Motor neuron (in vitro differentiated cells): ENCODE measurements at regions not wholly inside any gene's neighbourhood (a gene's known extent, or its start where the extent isn't known, plus 50 kb on each side); places are given as distances from the start of the nearest gene placed in this dataset.

Source experiments
- ATAC-seq, 8 experiments: fragments of 200-7000 bp; cut with Tn5 transposase; replicated peaks in 6 of 8; 2 replicates each; pipeline ENCODE4 v1.8.0; 2021; ENCODE audit warnings: mild to moderate bottlenecking in 8 of 8, moderate library complexity in 8 of 8
- H3K27ac ChIP-seq, 2 donors: fragments of 250-450 bp; sonication (Bioruptor Pico); 2 replicates each; pipeline ENCODE4 v1.9.0; 2021; ENCODE audit warnings: antibody characterized with exemption in 2 of 2, mild to moderate bottlenecking in 2 of 2, moderate library complexity in 1 of 2
- H3K4me1 ChIP-seq, 2 donors: fragments of 250-450 bp; sonication (Bioruptor Pico); replicated peaks in 1 of 2; 2 replicates each; pipeline ENCODE4 v1.6.1; 2021; ENCODE audit warnings: antibody characterized with exemption in 2 of 2, mild to moderate bottlenecking in 2 of 2, moderate library complexity in 1 of 2
- H3K4me3 ChIP-seq, 5 donors: fragments of 250-450 bp; sonication (Bioruptor Pico); 2 replicates each; pipeline ENCODE4 v1.9.0; 2021; ENCODE audit warnings: antibody characterized with exemption in 5 of 5, mild to moderate bottlenecking in 5 of 5, moderate library complexity in 4 of 5
- WGBS, 10 experiments: fragments of 450-650 bp; shearing (Covaris generic); methylation state at CpG; one replicate each; pipeline ENCODE4 v1.0.0; 2022; 5-methylcytosine and 5-hydroxymethylcytosine counted together
- in situ Hi-C, 9 experiments: fragments of 400-800 bp; cut with MboI; loops; one replicate each; pipeline ENCODE4 v1.15.0; 2021; ENCODE audit warnings: low sequenced_read_pairs in 9 of 9, low pct_unique_long_range_greater_than_20kb in 2 of 9; ENCODE audit not compliant: unreplicated experiment in 9 of 9

GRCh38 chr12:130081117-130081805 lies 81.0 kb upstream of the FZD10 start:
- in situ Hi-C loops: no loop called here
- WGBS, 10 experiments: 7 to 100% (median 45%) methylated on average over 2 to 8 of the region's 13 CpGs; no CpG with 5 or more reads in 1 of the 10 experiments
- Histone ChIP-seq H3K4me1 (no peaks in the 10 kb centered on the region), H3K4me3 (no peak overlapping the region), H3K27ac (no peak overlapping the region)
- no peak for ATAC-seq

GRCh38 chr12:130083002-130083401 lies 79.3 kb upstream of the FZD10 start:
- WGBS, 10 experiments: 11 to 100% (median 32%) methylated on average over 1 to 6 of the region's 6 CpGs; no CpG with 5 or more reads in 1 of the 10 experiments
- Histone ChIP-seq H3K4me1 (no peaks in the 10 kb centered on the region), H3K27ac (no peak overlapping the region), H3K4me3 (no peak overlapping the region)
- ATAC-seq: no peak
- in situ Hi-C loops: no loop called here

GRCh38 chr12:130083734-130084133 lies 78.5 kb upstream of the FZD10 start:
- Histone ChIP-seq H3K4me1 (no peaks in the 10 kb centered on the region), H3K27ac (no peak overlapping the region), H3K4me3 (no peak overlapping the region)
- 0 to 80% (median 47%) methylated on average over 1 to 5 of the region's 8 CpGs; no CpG with 5 or more reads in 4 of the 10 experiments for WGBS, 10 experiments
- in situ Hi-C loops: no loop called here
- peak in 2 of 8 experiments; percentile 60 to 81 for ATAC-seq

- Histone ChIP-seq H3K27ac (no peak overlapping the region), H3K4me3 (no peak overlapping the region), H3K4me1 (no peaks in the 10 kb centered on the region)
- in situ Hi-C loops: no loop called here
- peak in 2 of 8 experiments; percentile 18 to 40 for ATAC-seq
- WGBS, 10 experiments: 20 to 100% (median 32%) methylated on average over 1 to 6 of the region's 8 CpGs; no CpG with 5 or more reads in 3 of the 10 experiments
These were observed 77.9 kb upstream of the FZD10 start for GRCh38 chr12:130084359-130084758.

- in situ Hi-C loops: no loop called here
- Histone ChIP-seq H3K27ac (no peak overlapping the region), H3K4me1 (no peaks in the 10 kb centered on the region), H3K4me3 (no peak overlapping the region)
- 0 to 29% (median 20%) methylated on average over 2 to 10 of the region's 11 CpGs; no CpG with 5 or more reads in 3 of the 10 experiments for WGBS, 10 experiments
- peak in 1 of 8 experiments; percentile 23 for ATAC-seq
These were observed 76.0 kb upstream of the FZD10 start for GRCh38 chr12:130086248-130086647.

- 0 to 50% (median 25%) methylated on average over 1 to 8 of the region's 8 CpGs; no CpG with 5 or more reads in 2 of the 10 experiments for WGBS, 10 experiments
- Histone ChIP-seq H3K27ac (no peak overlapping the region), H3K4me3 (no peak overlapping the region), H3K4me1 (no peaks in the 10 kb centered on the region)
- in situ Hi-C loops: no loop called here
- ATAC-seq: peak in 1 of 8 experiments; percentile 86
These were observed 75.5 kb upstream of the FZD10 start for GRCh38 chr12:130086797-130087196.

GRCh38 chr12:130087222-130087621 lies 75.0 kb upstream of the FZD10 start:
- Histone ChIP-seq H3K4me3 (no peak overlapping the region), H3K4me1 (no peaks in the 10 kb centered on the region), H3K27ac (no peak overlapping the region)
- no peak for ATAC-seq
- in situ Hi-C loops: no loop called here
- WGBS, 10 experiments: 19 to 75% (median 58%) methylated on average over 2 to 4 of the region's 11 CpGs; no CpG with 5 or more reads in 3 of the 10 experiments

- H3K27ac ChIP-seq: no peak overlapping the region
- H3K4me3 ChIP-seq: no peak overlapping the region
- 40 to 80% (median 52%) methylated on average over 1 to 8 of the region's 11 CpGs; no CpG with 5 or more reads in 3 of the 10 experiments for WGBS, 10 experiments
- peak in 1 of 8 experiments; percentile 21 for ATAC-seq
- H3K4me1 ChIP-seq: no peaks in the 10 kb centered on the region
- in situ Hi-C loops: no loop called here
These were observed 73.8 kb upstream of the FZD10 start for GRCh38 chr12:130088504-130088903.

GRCh38 chr12:130090542-130090941 lies 71.7 kb upstream of the FZD10 start:
- Histone ChIP-seq H3K4me1 (no peaks in the 10 kb centered on the region), H3K27ac (no peak overlapping the region), H3K4me3 (no peak overlapping the region)
- ATAC-seq: no peak
- 40 to 100% (median 67%) methylated on average over 1 to 2 of the region's 2 CpGs; no CpG with 5 or more reads in 5 of the 10 experiments for WGBS, 10 experiments
- in situ Hi-C loops: no loop called here

GRCh38 chr12:130093380-130093779 lies 68.9 kb upstream of the FZD10 start:
- Histone ChIP-seq H3K4me3 (no peak overlapping the region), H3K4me1 (no peaks in the 10 kb centered on the region), H3K27ac (no peak overlapping the region)
- ATAC-seq: no peak
- WGBS, 10 experiments: 4 to 64% (median 21%) methylated on average over 1 to 8 of the region's 8 CpGs; no CpG with 5 or more reads in 2 of the 10 experiments
- in situ Hi-C loops: no loop called here

GRCh38 chr12:130097342-130097741 lies 64.9 kb upstream of the FZD10 start:
- H3K27ac ChIP-seq: no peak overlapping the region
- 0 to 86% (median 10%) methylated on average over 1 to 5 of the region's 8 CpGs; no CpG with 5 or more reads in 3 of the 10 experiments for WGBS, 10 experiments
- in situ Hi-C loops: no loop called here
- ATAC-seq: no peak
- no peak overlapping the region for H3K4me3 ChIP-seq
- no peaks in the 10 kb centered on the region for H3K4me1 ChIP-seq

GRCh38 chr12:130097798-130098255 lies 64.4 kb upstream of the FZD10 start:
- no peak for ATAC-seq
- in situ Hi-C loops: no loop called here
- Histone ChIP-seq H3K4me3 (no peak overlapping the region), H3K27ac (no peak overlapping the region), H3K4me1 (no peaks in the 10 kb centered on the region)
- WGBS, 10 experiments: 0 to 100% (median 50%) methylated on average over 1 to 5 of the region's 8 CpGs; no CpG with 5 or more reads in 2 of the 10 experiments

GRCh38 chr12:130098301-130099005 lies 63.8 kb upstream of the FZD10 start:
- Histone ChIP-seq H3K4me3 (no peak overlapping the region), H3K4me1 (no peaks in the 10 kb centered on the region), H3K27ac (no peak overlapping the region)
- WGBS, 10 experiments: 30 to 100% (median 72%) methylated on average over 1 to 8 of the region's 11 CpGs; no CpG with 5 or more reads in 2 of the 10 experiments
- ATAC-seq: no peak
- in situ Hi-C loops: no loop called here
